ENCODE measurements at regions not wholly inside any gene's neighbourhood (a gene's known extent, or its start where the extent isn't known, plus 50 kb on each side); places are given as distances from the start of the nearest gene placed in this dataset.

- no peak overlapping the region for H3K27ac ChIP-seq
- TF ChIP-seq CTCF (IDR thresholded peaks at IDR 0.05) (no peak), ZFX (IDR thresholded peaks at IDR 0.05; ENCODE audit: borderline replicate concordance) (no peak)
Observed at GRCh38 chr18:44507729-44508325, 172.9 kb upstream of the SETBP1 start.

- TF ChIP-seq ZFX (IDR thresholded peaks at IDR 0.05; ENCODE audit: borderline replicate concordance) (no peak), CTCF (IDR thresholded peaks at IDR 0.05) (no peak)
- H3K27ac ChIP-seq, result no peak overlapping the region
Observed at GRCh38 chr18:44508474-44508873, 172.2 kb upstream of the SETBP1 start.

- TF ChIP-seq ZFX (IDR thresholded peaks at IDR 0.05; ENCODE audit: borderline replicate concordance), result no peak
- no peak for TF ChIP-seq CTCF (IDR thresholded peaks at IDR 0.05)
- no peak overlapping the region for H3K27ac ChIP-seq
Observed at GRCh38 chr18:44509048-44509447, 171.6 kb upstream of the SETBP1 start.

GRCh38 chr18:44510390-44510789, 170.3 kb upstream of the SETBP1 start:
- TF ChIP-seq CTCF (IDR thresholded peaks at IDR 0.05) (no peak), ZFX (IDR thresholded peaks at IDR 0.05; ENCODE audit: borderline replicate concordance) (no peak)
- H3K27ac ChIP-seq, result no peak overlapping the region

- no peak overlapping the region for H3K27ac ChIP-seq
- TF ChIP-seq ZFX (IDR thresholded peaks at IDR 0.05; ENCODE audit: borderline replicate concordance) (no peak), CTCF (IDR thresholded peaks at IDR 0.05) (no peak)
Observed at GRCh38 chr18:44513233-44513632, 167.5 kb upstream of the SETBP1 start.

- H3K27ac ChIP-seq, result no peak overlapping the region
- TF ChIP-seq ZFX (IDR thresholded peaks at IDR 0.05; ENCODE audit: borderline replicate concordance), result no peak
- TF ChIP-seq CTCF (IDR thresholded peaks at IDR 0.05), result no peak
Observed at GRCh38 chr18:44514106-44514505, 166.6 kb upstream of the SETBP1 start.

- no peak overlapping the region for H3K27ac ChIP-seq
- TF ChIP-seq CTCF (IDR thresholded peaks at IDR 0.05), result no peak
- no peak for TF ChIP-seq ZFX (IDR thresholded peaks at IDR 0.05; ENCODE audit: borderline replicate concordance)
Observed at GRCh38 chr18:44514766-44515165, 165.9 kb upstream of the SETBP1 start.
